Ascending aorta (tissue), 2 donors: ENCODE measurements at regions not wholly inside any gene's neighbourhood (a gene's known extent, or its start where the extent isn't known, plus 50 kb on each side); places are given as distances from the start of the nearest gene placed in this dataset.

Experiments
- DNase-seq, 2 donors: peaks; one replicate each; pipeline ENCODE4 v3.0.0-alpha.2; 2019; ENCODE audit warnings: low spot score in 2 of 2
- H3K27ac ChIP-seq, 2 donors: fragments of 200-600 bp; sonication (generic); one replicate each; pipeline ENCODE4 v1.5.1; 2016 to 2017; ENCODE audit warnings: mild to moderate bottlenecking in 1 of 2
- H3K27me3 ChIP-seq: fragments of 200-600 bp; sonication (generic); one replicate; pipeline ENCODE4 v1.5.1; 2017
- H3K36me3 ChIP-seq, 2 donors: fragments of 200-600 bp; sonication (generic); one replicate each; pipeline ENCODE4 v1.5.1; 2016
- H3K4me1 ChIP-seq, 2 donors: fragments of 200-600 bp; sonication (generic); one replicate each; pipeline ENCODE4 v1.5.1; 2016 to 2017; ENCODE audit warnings: mild to moderate bottlenecking in 1 of 2
- H3K4me3 ChIP-seq, 2 donors: fragments of 200-600 bp; sonication (generic); one replicate each; pipeline ENCODE4 v1.5.1; 2016 to 2017; ENCODE audit warnings: mild to moderate bottlenecking in 1 of 2
- H3K9me3 ChIP-seq, 2 donors: fragments of 200-600 bp; sonication (generic); one replicate each; pipeline ENCODE4 v1.5.1; 2016
- intact Hi-C: fragments of 100-400 bp; cut with DNase I; formaldehyde crosslinking; loops from one replicate; pipeline ENCODE4 v1.15.1; 2023
- TF ChIP-seq, protein P1 (sequence below), 3 experiments: fragments of 200-600 bp in 2 of 3; fragments of 450-650 bp in 1 of 3; sonication (generic) in 2 of 3; IDR thresholded peaks; one replicate each; pipeline ENCODE4 v1.5.1; 2016 to 2019; ENCODE audit warnings: antibody characterized with exemption in 3 of 3, mild to moderate bottlenecking in 1 of 3, moderate library complexity in 1 of 3

DNA sequence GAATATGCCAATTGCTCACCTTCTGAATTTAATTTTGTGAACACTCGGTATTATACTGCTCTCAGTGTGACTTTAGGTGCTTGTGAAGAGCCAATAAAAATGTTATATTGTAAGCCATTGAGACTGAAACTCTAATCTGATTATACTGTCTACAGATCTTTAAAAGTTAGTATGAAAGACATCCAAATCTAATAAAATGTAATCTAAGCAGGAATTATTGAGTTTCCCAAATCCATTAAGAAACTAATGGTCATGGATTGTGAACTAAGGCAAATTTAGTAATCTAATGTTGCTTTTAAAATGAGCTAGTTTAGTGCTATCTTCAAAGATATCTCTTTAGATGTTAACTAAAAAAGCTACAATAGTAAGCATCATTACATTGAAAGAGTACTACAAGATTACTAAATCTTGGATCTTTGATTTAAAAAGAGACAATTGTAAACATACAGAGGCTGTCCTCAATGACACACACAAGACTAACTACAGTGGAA, 1132.4 kb upstream of the B3GALT2 start:
- H3K36me3 ChIP-seq = no peaks in the 10 kb centered on the region
- H3K27me3 ChIP-seq = no peaks in the 10 kb centered on the region
- TF ChIP-seq, protein P1, sequence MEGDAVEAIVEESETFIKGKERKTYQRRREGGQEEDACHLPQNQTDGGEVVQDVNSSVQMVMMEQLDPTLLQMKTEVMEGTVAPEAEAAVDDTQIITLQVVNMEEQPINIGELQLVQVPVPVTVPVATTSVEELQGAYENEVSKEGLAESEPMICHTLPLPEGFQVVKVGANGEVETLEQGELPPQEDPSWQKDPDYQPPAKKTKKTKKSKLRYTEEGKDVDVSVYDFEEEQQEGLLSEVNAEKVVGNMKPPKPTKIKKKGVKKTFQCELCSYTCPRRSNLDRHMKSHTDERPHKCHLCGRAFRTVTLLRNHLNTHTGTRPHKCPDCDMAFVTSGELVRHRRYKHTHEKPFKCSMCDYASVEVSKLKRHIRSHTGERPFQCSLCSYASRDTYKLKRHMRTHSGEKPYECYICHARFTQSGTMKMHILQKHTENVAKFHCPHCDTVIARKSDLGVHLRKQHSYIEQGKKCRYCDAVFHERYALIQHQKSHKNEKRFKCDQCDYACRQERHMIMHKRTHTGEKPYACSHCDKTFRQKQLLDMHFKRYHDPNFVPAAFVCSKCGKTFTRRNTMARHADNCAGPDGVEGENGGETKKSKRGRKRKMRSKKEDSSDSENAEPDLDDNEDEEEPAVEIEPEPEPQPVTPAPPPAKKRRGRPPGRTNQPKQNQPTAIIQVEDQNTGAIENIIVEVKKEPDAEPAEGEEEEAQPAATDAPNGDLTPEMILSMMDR (IDR thresholded peaks at IDR 0.05) = no peak
- H3K4me3 ChIP-seq = no peak overlapping the region
- no peak overlapping the region for H3K27ac ChIP-seq
- H3K4me1 ChIP-seq = no peaks in the 10 kb centered on the region
- intact Hi-C loops = no loop called here
- no peak for DNase-seq
- H3K9me3 ChIP-seq = no peaks in the 10 kb centered on the region

DNA sequence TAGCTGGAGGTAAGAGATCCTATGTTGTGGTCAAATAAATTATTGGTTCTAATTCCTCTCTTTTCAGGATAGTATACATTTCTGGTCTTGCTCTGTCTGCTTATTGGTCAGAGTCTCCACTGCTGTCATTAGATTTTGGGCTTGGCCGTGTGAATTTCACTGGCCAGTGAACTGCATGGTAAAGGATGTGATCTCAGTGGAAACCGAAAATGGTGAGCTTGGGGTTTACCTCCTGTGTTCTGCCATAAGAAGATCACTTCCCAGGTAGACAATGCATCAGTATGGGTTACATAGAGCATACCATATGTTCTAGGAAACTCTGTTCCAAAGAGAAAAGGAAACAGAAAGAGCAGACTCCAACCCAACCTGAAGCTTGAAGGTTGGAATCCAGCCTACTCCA, 1123.3 kb upstream of the B3GALT2 start:
- Histone ChIP-seq H3K4me3 (no peak overlapping the region), H3K27ac (no peak overlapping the region), H3K9me3 (no peaks in the 10 kb centered on the region), H3K36me3 (no peaks in the 10 kb centered on the region), H3K4me1 (no peaks in the 10 kb centered on the region), H3K27me3 (no peaks in the 10 kb centered on the region)
- no peak for DNase-seq
- TF ChIP-seq, protein P1 (IDR thresholded peaks at IDR 0.05) = no peak
- intact Hi-C loops = no loop called here

DNA sequence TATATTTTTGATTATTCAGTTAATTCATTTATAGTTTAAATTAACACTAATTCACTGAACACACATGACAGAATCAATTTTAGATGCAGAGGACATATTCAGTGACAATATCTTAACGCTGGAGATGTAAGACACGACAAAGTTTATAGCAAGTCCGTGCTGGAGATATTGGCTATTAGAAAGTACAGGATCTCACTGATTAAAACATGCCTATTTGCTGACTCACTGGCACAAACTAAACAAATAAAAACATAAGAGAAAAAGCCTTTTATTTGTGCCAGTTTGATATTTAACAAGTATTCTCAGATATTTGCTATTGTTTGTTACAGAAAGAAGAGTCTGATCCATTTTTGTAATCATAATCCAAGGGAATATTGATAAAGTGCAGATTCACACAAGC, 1122.9 kb upstream of the B3GALT2 start:
- Histone ChIP-seq H3K9me3 (no peaks in the 10 kb centered on the region), H3K4me1 (no peaks in the 10 kb centered on the region), H3K27ac (no peak overlapping the region), H3K4me3 (no peak overlapping the region), H3K27me3 (no peaks in the 10 kb centered on the region), H3K36me3 (no peaks in the 10 kb centered on the region)
- no peak for DNase-seq
- intact Hi-C loops = no loop called here
- TF ChIP-seq, protein P1 (IDR thresholded peaks at IDR 0.05) = no peak

DNA sequence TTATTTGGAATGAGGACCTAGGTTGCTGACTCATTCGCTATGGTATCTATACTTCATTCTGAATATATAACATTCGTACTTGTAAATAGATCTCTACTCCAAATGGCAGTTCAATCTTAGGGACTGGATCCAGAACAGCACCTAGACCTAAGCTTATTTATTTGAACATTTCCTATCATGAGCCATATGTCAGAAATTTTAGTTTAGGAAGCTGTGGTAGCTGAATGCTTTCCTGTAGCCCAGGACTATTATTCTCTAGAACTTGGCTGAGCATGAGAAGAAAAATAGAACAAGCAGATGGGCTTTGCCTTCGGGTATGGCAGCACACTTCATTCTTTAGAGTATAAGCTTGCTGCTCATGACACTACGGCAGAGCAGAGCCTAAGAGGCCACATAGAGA, 1114.4 kb upstream of the B3GALT2 start:
- intact Hi-C loops = no loop called here

DNA sequence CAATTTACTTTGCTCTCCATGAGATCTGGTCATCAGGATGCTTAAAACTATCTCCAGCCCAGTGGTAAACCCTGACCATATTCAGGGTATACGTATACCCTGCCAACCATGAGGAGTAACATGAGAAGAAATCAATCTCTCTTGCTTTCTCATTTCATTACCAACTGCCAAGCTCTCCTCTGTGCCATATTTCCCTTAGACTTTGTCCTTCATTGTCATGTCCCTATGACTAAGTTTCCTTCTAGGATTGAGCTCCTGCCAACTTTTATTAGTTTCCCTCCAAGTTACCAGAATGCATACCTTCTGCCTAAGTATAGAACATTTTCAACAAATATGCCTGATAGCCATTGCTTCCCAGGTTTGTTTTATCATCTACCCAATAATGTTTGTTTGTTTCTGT, 1113.9 kb upstream of the B3GALT2 start:
- Histone ChIP-seq H3K27ac (no peak overlapping the region), H3K4me3 (no peak overlapping the region), H3K9me3 (no peaks in the 10 kb centered on the region), H3K36me3 (no peaks in the 10 kb centered on the region), H3K4me1 (no peaks in the 10 kb centered on the region), H3K27me3 (no peaks in the 10 kb centered on the region)
- intact Hi-C loops = no loop called here
- TF ChIP-seq, protein P1 (IDR thresholded peaks at IDR 0.05) = no peak
- DNase-seq = no peak

More for the DNA sequence above, 1114.4 kb upstream of the B3GALT2 start:
- no peak for DNase-seq
- no peak overlapping the region for H3K4me3 ChIP-seq
- H3K9me3 ChIP-seq = no peaks in the 10 kb centered on the region
- no peak overlapping the region for H3K27ac ChIP-seq
- H3K4me1 ChIP-seq = no peaks in the 10 kb centered on the region
- TF ChIP-seq, protein P1 (IDR thresholded peaks at IDR 0.05) = no peak
- no peaks in the 10 kb centered on the region for H3K36me3 ChIP-seq
- H3K27me3 ChIP-seq = no peaks in the 10 kb centered on the region

DNA sequence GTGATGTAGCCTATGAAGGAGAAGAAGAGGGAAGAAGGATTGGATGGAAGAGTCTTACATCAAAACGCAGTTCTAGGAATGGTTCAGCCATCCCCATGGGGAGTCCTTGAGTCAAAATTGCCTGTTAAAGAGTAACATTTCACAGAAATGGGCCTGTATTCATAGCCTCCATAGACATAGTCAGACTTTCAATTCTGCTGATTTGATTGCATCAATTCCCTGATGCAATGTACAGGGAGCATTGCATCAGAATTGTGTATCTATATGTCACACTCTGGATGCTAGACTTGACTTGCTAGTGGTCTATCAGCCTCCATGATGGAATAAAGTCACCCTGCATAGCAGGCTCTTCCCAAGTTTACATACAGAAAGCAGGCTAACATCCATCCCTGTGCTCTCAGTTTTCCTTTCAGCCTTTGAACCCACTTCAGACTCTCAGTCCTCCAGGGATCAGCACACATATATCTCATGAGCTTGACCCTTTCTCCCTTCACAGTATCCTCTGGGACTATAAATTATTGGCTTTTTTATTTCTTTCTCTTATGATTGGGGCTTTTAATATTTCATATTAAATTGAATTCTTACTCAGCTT, 1111.7 kb upstream of the B3GALT2 start:
- intact Hi-C loops = no loop called here
- Histone ChIP-seq H3K27ac (no peak overlapping the region), H3K4me3 (no peak overlapping the region), H3K9me3 (no peaks in the 10 kb centered on the region), H3K4me1 (no peaks in the 10 kb centered on the region), H3K36me3 (no peaks in the 10 kb centered on the region), H3K27me3 (no peaks in the 10 kb centered on the region)
- no peak for DNase-seq
- TF ChIP-seq, protein P1 (IDR thresholded peaks at IDR 0.05) = no peak
